ENCODE measurements at regions not wholly inside any gene's neighbourhood (a gene's known extent, or its start where the extent isn't known, plus 50 kb on each side); places are given as distances from the start of the nearest gene placed in this dataset.
"Not testable (repeated sequence)": the region's sequence is repeated elsewhere in the genome, so short reads cannot be mapped to it uniquely, and the experiment has no call there.

DNA sequence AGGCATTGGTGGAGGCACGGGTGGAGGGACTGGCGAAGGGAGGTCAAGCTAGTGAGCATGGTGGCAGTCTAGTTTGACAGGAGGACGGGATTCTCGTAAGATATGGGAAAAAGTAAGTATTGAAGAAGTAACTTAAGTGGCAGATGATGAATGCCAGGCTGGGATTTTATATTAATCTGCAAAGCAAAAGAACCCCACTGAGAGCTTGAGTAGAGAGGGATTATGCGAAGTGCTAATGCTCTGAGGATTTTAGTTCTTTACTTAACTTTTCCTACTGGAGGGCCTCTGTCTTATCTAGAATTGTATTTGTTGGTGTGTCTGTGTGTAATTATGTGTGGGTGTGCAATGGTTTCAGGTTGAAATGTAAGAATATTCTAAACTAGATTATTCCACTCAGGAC, 327.9 kb downstream of the FAT4 start:
- H3K27ac ChIP-seq, result no peak overlapping the region
- 73% methylated on average over 5 of the region's 5 CpGs for WGBS
- H3K36me3 ChIP-seq, result no peaks in the 10 kb centered on the region
- DNase-seq (ENCODE audit: low spot score in 2 of 2), result no peak
- H3K4me3 ChIP-seq, result no peak overlapping the region
- no peaks in the 10 kb centered on the region for H3K9me3 ChIP-seq
- no peaks in the 10 kb centered on the region for H3K27me3 ChIP-seq
- peaks cover 8% of the 10 kb centered on the region for H3K4me1 ChIP-seq
- TF ChIP-seq, protein P1, sequence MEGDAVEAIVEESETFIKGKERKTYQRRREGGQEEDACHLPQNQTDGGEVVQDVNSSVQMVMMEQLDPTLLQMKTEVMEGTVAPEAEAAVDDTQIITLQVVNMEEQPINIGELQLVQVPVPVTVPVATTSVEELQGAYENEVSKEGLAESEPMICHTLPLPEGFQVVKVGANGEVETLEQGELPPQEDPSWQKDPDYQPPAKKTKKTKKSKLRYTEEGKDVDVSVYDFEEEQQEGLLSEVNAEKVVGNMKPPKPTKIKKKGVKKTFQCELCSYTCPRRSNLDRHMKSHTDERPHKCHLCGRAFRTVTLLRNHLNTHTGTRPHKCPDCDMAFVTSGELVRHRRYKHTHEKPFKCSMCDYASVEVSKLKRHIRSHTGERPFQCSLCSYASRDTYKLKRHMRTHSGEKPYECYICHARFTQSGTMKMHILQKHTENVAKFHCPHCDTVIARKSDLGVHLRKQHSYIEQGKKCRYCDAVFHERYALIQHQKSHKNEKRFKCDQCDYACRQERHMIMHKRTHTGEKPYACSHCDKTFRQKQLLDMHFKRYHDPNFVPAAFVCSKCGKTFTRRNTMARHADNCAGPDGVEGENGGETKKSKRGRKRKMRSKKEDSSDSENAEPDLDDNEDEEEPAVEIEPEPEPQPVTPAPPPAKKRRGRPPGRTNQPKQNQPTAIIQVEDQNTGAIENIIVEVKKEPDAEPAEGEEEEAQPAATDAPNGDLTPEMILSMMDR (IDR thresholded peaks at IDR 0.05), result no peak
- TF ChIP-seq POLR2AphosphoS5 (IDR thresholded peaks at IDR 0.05) (no peak), POLR2A (IDR thresholded peaks at IDR 0.05) (no peak), EP300 (IDR thresholded peaks at IDR 0.05) (no peak)

- H3K4me3 ChIP-seq, result no peak overlapping the region
- TF ChIP-seq POLR2AphosphoS5 (IDR thresholded peaks at IDR 0.05), result no peak
- no peak for TF ChIP-seq EP300 (IDR thresholded peaks at IDR 0.05)
- TF ChIP-seq, protein P1 (IDR thresholded peaks at IDR 0.05), result no peak
- TF ChIP-seq POLR2A (IDR thresholded peaks at IDR 0.05), result no peak
- H3K4me1 ChIP-seq, result no peaks in the 10 kb centered on the region
- H3K36me3 ChIP-seq, result no peaks in the 10 kb centered on the region
- WGBS, result 89% methylated on average over 6 of the region's 6 CpGs
- no peak for DNase-seq (ENCODE audit: low spot score in 2 of 2)
- no peaks in the 10 kb centered on the region for H3K9me3 ChIP-seq
- H3K27me3 ChIP-seq, result no peaks in the 10 kb centered on the region
- H3K27ac ChIP-seq, result no peak overlapping the region
Measured at GRCh38 chr4:125649452-125649851, 334.7 kb downstream of the FAT4 start.

GRCh38 chr4:125650557-125650956, 335.8 kb downstream of the FAT4 start:
- TF ChIP-seq, protein P1 (IDR thresholded peaks at IDR 0.05), result no peak
- TF ChIP-seq POLR2AphosphoS5 (IDR thresholded peaks at IDR 0.05), result no peak
- no peak for TF ChIP-seq POLR2A (IDR thresholded peaks at IDR 0.05)
- TF ChIP-seq EP300 (IDR thresholded peaks at IDR 0.05), result no peak
- no peaks in the 10 kb centered on the region for H3K27me3 ChIP-seq
- no peak for DNase-seq (ENCODE audit: low spot score in 2 of 2)
- H3K36me3 ChIP-seq, result no peaks in the 10 kb centered on the region
- H3K4me3 ChIP-seq, result no peak overlapping the region
- H3K27ac ChIP-seq, result no peak overlapping the region
- H3K9me3 ChIP-seq, result no peaks in the 10 kb centered on the region
- no peaks in the 10 kb centered on the region for H3K4me1 ChIP-seq

DNA sequence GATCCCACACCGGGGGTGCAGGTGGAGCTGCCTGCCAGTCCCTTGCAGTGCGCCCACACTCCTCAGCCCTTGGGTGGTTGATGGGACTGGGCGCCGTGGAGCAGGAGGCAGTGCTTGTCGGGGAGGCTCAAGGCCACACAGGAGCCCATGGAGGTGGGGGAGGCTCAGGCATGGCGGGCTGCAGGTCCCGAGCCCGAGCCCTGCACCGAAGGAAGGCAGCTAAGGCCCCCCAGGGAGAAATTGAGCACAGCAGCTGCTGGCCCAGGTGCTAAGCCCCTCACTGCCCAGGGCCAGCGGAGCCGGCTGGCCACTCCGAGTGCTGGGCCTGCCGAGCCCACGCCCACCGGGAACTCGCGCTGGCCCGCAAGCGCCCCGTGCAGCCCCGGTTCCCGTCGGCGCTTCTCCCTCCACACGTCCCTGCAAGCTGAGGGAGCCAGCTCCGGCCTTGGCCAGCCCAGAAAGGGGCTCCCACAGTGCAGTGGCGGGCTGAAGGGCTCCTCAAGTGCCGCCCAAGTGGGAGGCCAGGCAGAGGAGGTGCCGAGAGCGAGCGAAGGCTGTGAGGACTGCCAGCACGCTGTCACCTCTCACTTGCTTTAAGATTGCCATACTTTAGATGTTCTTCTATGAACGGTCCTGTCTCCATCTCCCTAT, 337.1 kb downstream of the FAT4 start:
- WGBS, result 97% methylated on average over 27 of the region's 33 CpGs
- H3K9me3 ChIP-seq, result not testable (repeated sequence)

DNA sequence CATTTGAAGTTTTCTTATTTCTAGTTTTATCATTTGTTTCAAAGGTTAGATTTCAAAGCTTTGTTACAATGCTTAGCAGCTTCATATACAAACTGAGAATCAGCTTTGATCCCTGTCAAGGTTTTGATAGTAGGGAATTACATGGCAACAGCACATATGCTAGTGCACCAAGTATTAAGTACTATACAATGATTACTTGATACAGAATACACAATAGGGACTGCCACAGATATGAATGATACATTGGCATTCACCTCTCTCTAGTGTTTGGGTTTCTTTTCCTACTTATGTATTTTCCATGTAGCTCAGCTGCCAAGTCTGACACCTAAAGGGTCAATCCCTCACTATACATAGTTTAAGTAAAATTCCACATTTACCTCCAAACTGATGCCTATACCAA, 344.0 kb downstream of the FAT4 start:
- no peaks in the 10 kb centered on the region for H3K27me3 ChIP-seq
- H3K4me1 ChIP-seq, result no peaks in the 10 kb centered on the region
- H3K4me3 ChIP-seq, result no peak overlapping the region
- H3K27ac ChIP-seq, result no peak overlapping the region
- H3K9me3 ChIP-seq, result no peaks in the 10 kb centered on the region
- no peaks in the 10 kb centered on the region for H3K36me3 ChIP-seq
- TF ChIP-seq POLR2AphosphoS5 (IDR thresholded peaks at IDR 0.05) (no peak), EP300 (IDR thresholded peaks at IDR 0.05) (no peak), POLR2A (IDR thresholded peaks at IDR 0.05) (no peak)
- TF ChIP-seq, protein P1 (IDR thresholded peaks at IDR 0.05), result no peak
- no peak for DNase-seq (ENCODE audit: low spot score in 2 of 2)

More for the DNA sequence above, 337.1 kb downstream of the FAT4 start:
- not testable (repeated sequence) for H3K27me3 ChIP-seq; H3K4me3 ChIP-seq; DNase-seq (ENCODE audit: low spot score in 2 of 2); H3K4me1 ChIP-seq; H3K27ac ChIP-seq; H3K36me3 ChIP-seq

Data from suprapubic skin (tissue), 4 donors.